ENCODE measurements at regions not wholly inside any gene's neighbourhood (a gene's known extent, or its start where the extent isn't known, plus 50 kb on each side); places are given as distances from the start of the nearest gene placed in this dataset.

GRCh38 chr20:6998909-6999308 is 231.4 kb downstream of the BMP2 start:
- TF ChIP-seq CTCF (conservative IDR thresholded peaks at IDR 0.05; ENCODE audit: low read length) (no peak), EZH2phosphoT487 (IDR thresholded peaks at IDR 0.05; ENCODE audit: borderline replicate concordance) (no peak)
- H3K9me2 ChIP-seq (replicated peaks; ENCODE audit: low read depth, low read length): no peaks in the 10 kb centered on the region
- H3K4me2 ChIP-seq (ENCODE audit: low read depth, low read length, poor library complexity, severe bottlenecking): no peak overlapping the region
- H3K27me3 ChIP-seq (ENCODE audit: insufficient read depth, low read length, poor library complexity, severe bottlenecking): no peaks in the 10 kb centered on the region
- H3K36me3 ChIP-seq (ENCODE audit: insufficient read depth, low read length): no peaks in the 10 kb centered on the region
- no peak overlapping the region for H3K4me3 ChIP-seq (ENCODE audit: low read length, poor library complexity, severe bottlenecking)
- H2AFZ ChIP-seq (ENCODE audit: low read length): no peak overlapping the region
- H4K20me1 ChIP-seq (ENCODE audit: insufficient read depth, low read length, poor library complexity, severe bottlenecking): no peaks in the 10 kb centered on the region
- H3K9me3 ChIP-seq (ENCODE audit: insufficient read depth, low read depth, low read length): no peaks in the 10 kb centered on the region
- no peaks in the 10 kb centered on the region for H3K4me1 ChIP-seq (ENCODE audit: insufficient read depth, low read length, poor library complexity, severe bottlenecking)
- H3K79me2 ChIP-seq (ENCODE audit: insufficient read depth, low read length): no peaks in the 10 kb centered on the region
- H3K9ac ChIP-seq (ENCODE audit: low read depth, low read length, poor library complexity, severe bottlenecking): no peak overlapping the region
- no peaks in the 10 kb centered on the region for H3F3A ChIP-seq (ENCODE audit: low read depth)

- TF ChIP-seq EZH2phosphoT487 (IDR thresholded peaks at IDR 0.05; ENCODE audit: borderline replicate concordance) (no peak), CTCF (conservative IDR thresholded peaks at IDR 0.05; ENCODE audit: low read length) (no peak)
Measured at GRCh38 chr20:6999381-6999780, 231.9 kb downstream of the BMP2 start.

GRCh38 chr20:7003598-7003997 is 236.1 kb downstream of the BMP2 start:
- H3K4me1 ChIP-seq (ENCODE audit: insufficient read depth, low read length, poor library complexity, severe bottlenecking): no peaks in the 10 kb centered on the region
- H3K4me2 ChIP-seq (ENCODE audit: low read depth, low read length, poor library complexity, severe bottlenecking): no peak overlapping the region
- no peaks in the 10 kb centered on the region for H3K27me3 ChIP-seq (ENCODE audit: insufficient read depth, low read length, poor library complexity, severe bottlenecking)
- H3K9me2 ChIP-seq (replicated peaks; ENCODE audit: low read depth, low read length): no peaks in the 10 kb centered on the region
- H3K9ac ChIP-seq (ENCODE audit: low read depth, low read length, poor library complexity, severe bottlenecking): no peak overlapping the region
- no peaks in the 10 kb centered on the region for H3F3A ChIP-seq (ENCODE audit: low read depth)
- H3K79me2 ChIP-seq (ENCODE audit: insufficient read depth, low read length): no peaks in the 10 kb centered on the region
- H3K4me3 ChIP-seq (ENCODE audit: low read length, poor library complexity, severe bottlenecking): no peak overlapping the region
- no peak overlapping the region for H2AFZ ChIP-seq (ENCODE audit: low read length)
- H4K20me1 ChIP-seq (ENCODE audit: insufficient read depth, low read length, poor library complexity, severe bottlenecking): no peaks in the 10 kb centered on the region
- no peak for TF ChIP-seq EZH2phosphoT487 (IDR thresholded peaks at IDR 0.05; ENCODE audit: borderline replicate concordance)
- no peak for TF ChIP-seq CTCF (conservative IDR thresholded peaks at IDR 0.05; ENCODE audit: low read length)
- H3K9me3 ChIP-seq (ENCODE audit: insufficient read depth, low read depth, low read length): no peaks in the 10 kb centered on the region
- H3K36me3 ChIP-seq (ENCODE audit: insufficient read depth, low read length): no peaks in the 10 kb centered on the region

More at GRCh38 chr20:6999381-6999780, 231.9 kb downstream of the BMP2 start:
- no peaks in the 10 kb centered on the region for H3F3A ChIP-seq (ENCODE audit: low read depth)
- H4K20me1 ChIP-seq (ENCODE audit: insufficient read depth, low read length, poor library complexity, severe bottlenecking): no peaks in the 10 kb centered on the region
- no peak overlapping the region for H3K4me2 ChIP-seq (ENCODE audit: low read depth, low read length, poor library complexity, severe bottlenecking)
- no peaks in the 10 kb centered on the region for H3K9me2 ChIP-seq (replicated peaks; ENCODE audit: low read depth, low read length)
- H3K4me1 ChIP-seq (ENCODE audit: insufficient read depth, low read length, poor library complexity, severe bottlenecking): no peaks in the 10 kb centered on the region
- H3K79me2 ChIP-seq (ENCODE audit: insufficient read depth, low read length): no peaks in the 10 kb centered on the region
- no peak overlapping the region for H3K4me3 ChIP-seq (ENCODE audit: low read length, poor library complexity, severe bottlenecking)
- no peaks in the 10 kb centered on the region for H3K27me3 ChIP-seq (ENCODE audit: insufficient read depth, low read length, poor library complexity, severe bottlenecking)
- no peaks in the 10 kb centered on the region for H3K9me3 ChIP-seq (ENCODE audit: insufficient read depth, low read depth, low read length)
- no peak overlapping the region for H3K9ac ChIP-seq (ENCODE audit: low read depth, low read length, poor library complexity, severe bottlenecking)
- no peak overlapping the region for H2AFZ ChIP-seq (ENCODE audit: low read length)
- H3K36me3 ChIP-seq (ENCODE audit: insufficient read depth, low read length): no peaks in the 10 kb centered on the region
